Progenitor cell of endocrine pancreas (in vitro differentiated cells): ENCODE measurements at regions not wholly inside any gene's neighbourhood (a gene's known extent, or its start where the extent isn't known, plus 50 kb on each side); places are given as distances from the start of the nearest gene placed in this dataset.

ENCODE experiments used
- DNase-seq: peaks from one replicate; pipeline ENCODE4 v3.0.0; 2021; ENCODE audit warnings: low spot score; ENCODE audit not compliant: unreplicated experiment
- H3K27ac Mint-ChIP-seq: 2 replicates; pipeline ENCODE4 v1.8.0; 2021; ENCODE audit warnings: mild to moderate bottlenecking, moderate library complexity, mixed read lengths
- H3K27me3 Mint-ChIP-seq: 2 replicates; pipeline ENCODE4 v1.8.0; 2021; ENCODE audit warnings: mixed read lengths
- H3K36me3 Mint-ChIP-seq: 2 replicates; pipeline ENCODE4 v1.8.0; 2022; ENCODE audit warnings: mixed read lengths; ENCODE audit not compliant: insufficient read depth
- H3K4me1 Mint-ChIP-seq: 2 replicates; pipeline ENCODE4 v1.8.0; 2021; ENCODE audit warnings: low read depth, mixed read lengths
- H3K4me3 Mint-ChIP-seq: 2 replicates; pipeline ENCODE4 v1.8.0; 2021; ENCODE audit warnings: low read depth, mild to moderate bottlenecking, moderate library complexity, mixed read lengths
- H3K9me3 Mint-ChIP-seq: 2 replicates; pipeline ENCODE4 v1.8.0; 2021; ENCODE audit warnings: low read depth, mixed read lengths
- TF ChIP-seq, protein P1 (sequence below): fragments of 200-600 bp; sonication (generic); IDR thresholded peaks from one replicate; pipeline ENCODE4 v1.5.0; 2021; ENCODE audit warnings: antibody characterized with exemption, mild to moderate bottlenecking; ENCODE audit not compliant: unreplicated experiment

- no peak for DNase-seq
- no peak overlapping the region for H3K4me3 Mint-ChIP-seq
- H3K27ac Mint-ChIP-seq, result no peak overlapping the region
- H3K27me3 Mint-ChIP-seq, result peaks cover 4% of the 10 kb centered on the region
- H3K4me1 Mint-ChIP-seq, result no peaks in the 10 kb centered on the region
- peaks cover 16% of the 10 kb centered on the region for H3K9me3 Mint-ChIP-seq
- peaks cover 1% of the 10 kb centered on the region for H3K36me3 Mint-ChIP-seq
- TF ChIP-seq, protein P1, sequence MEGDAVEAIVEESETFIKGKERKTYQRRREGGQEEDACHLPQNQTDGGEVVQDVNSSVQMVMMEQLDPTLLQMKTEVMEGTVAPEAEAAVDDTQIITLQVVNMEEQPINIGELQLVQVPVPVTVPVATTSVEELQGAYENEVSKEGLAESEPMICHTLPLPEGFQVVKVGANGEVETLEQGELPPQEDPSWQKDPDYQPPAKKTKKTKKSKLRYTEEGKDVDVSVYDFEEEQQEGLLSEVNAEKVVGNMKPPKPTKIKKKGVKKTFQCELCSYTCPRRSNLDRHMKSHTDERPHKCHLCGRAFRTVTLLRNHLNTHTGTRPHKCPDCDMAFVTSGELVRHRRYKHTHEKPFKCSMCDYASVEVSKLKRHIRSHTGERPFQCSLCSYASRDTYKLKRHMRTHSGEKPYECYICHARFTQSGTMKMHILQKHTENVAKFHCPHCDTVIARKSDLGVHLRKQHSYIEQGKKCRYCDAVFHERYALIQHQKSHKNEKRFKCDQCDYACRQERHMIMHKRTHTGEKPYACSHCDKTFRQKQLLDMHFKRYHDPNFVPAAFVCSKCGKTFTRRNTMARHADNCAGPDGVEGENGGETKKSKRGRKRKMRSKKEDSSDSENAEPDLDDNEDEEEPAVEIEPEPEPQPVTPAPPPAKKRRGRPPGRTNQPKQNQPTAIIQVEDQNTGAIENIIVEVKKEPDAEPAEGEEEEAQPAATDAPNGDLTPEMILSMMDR, result no peak
Observed at GRCh38 chr15:26156051-26156450, 292.9 kb upstream of the ATP10A start.

GRCh38 chr15:26148156-26148860, 285.2 kb upstream of the ATP10A start:
- H3K4me3 Mint-ChIP-seq, result no peak overlapping the region
- TF ChIP-seq, protein P1, result no peak
- no peak for DNase-seq
- H3K9me3 Mint-ChIP-seq, result peaks cover 6% of the 10 kb centered on the region
- H3K27ac Mint-ChIP-seq, result no peak overlapping the region
- peaks cover 1% of the 10 kb centered on the region for H3K36me3 Mint-ChIP-seq
- H3K27me3 Mint-ChIP-seq, result peaks cover 6% of the 10 kb centered on the region
- no peaks in the 10 kb centered on the region for H3K4me1 Mint-ChIP-seq

DNA sequence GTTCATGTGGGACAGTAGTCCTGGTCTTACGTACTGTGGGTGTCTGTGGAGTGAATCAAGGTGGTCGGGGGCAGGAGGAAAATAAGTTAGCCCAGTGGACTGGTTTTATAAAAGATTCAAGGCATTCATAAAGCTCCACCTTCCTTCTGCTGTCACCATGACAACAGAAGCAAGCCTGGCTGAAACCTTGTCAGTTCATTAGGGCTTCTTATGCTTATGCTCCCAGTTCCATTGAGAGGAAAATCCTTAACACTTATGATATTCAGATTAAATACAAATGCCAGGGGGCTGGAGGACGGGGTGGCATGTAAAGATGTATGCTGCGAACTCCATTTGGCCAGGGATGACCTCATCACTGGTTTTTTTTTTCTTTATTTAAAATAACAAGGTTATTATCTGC, 283.1 kb upstream of the ATP10A start:
- TF ChIP-seq, protein P1, result no peak
- Mint-ChIP-seq H3K9me3 (no peaks in the 10 kb centered on the region), H3K4me1 (no peaks in the 10 kb centered on the region)

DNA sequence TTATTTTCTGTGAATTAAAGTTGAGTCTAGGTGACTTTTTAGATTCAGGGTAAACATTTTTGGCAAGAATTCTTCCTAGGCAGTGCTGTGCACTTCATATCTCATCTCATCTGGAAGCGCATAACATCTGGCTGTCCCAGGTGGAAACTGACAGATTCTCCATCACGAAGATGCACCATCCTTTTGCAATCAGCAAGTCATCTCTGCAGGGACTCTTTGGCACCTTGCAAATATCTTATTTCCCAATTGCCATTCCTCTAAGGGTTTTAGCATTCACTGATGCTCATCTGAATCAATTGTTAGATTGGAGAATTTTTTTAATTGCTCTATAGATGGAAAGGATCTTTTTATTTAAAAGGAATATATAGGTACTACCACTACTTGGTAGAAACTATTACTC, 282.7 kb upstream of the ATP10A start:
- Mint-ChIP-seq H3K27ac (no peak overlapping the region), H3K9me3 (no peaks in the 10 kb centered on the region)
- TF ChIP-seq, protein P1, result no peak

More for the DNA sequence above, 283.1 kb upstream of the ATP10A start:
- H3K36me3 Mint-ChIP-seq, result no peaks in the 10 kb centered on the region
- no peak overlapping the region for H3K4me3 Mint-ChIP-seq
- no peak overlapping the region for H3K27ac Mint-ChIP-seq
- peaks cover 6% of the 10 kb centered on the region for H3K27me3 Mint-ChIP-seq
- no peak for DNase-seq

GRCh38 chr15:26144836-26145235, 281.7 kb upstream of the ATP10A start:
- TF ChIP-seq, protein P1, result no peak
- Mint-ChIP-seq H3K27ac (no peak overlapping the region), H3K4me1 (no peaks in the 10 kb centered on the region), H3K36me3 (no peaks in the 10 kb centered on the region), H3K4me3 (no peak overlapping the region), H3K27me3 (peaks cover 6% of the 10 kb centered on the region), H3K9me3 (no peaks in the 10 kb centered on the region)
- DNase-seq, result no peak

More for the DNA sequence above, 282.7 kb upstream of the ATP10A start:
- no peak overlapping the region for H3K4me3 Mint-ChIP-seq
- no peak for DNase-seq
- no peaks in the 10 kb centered on the region for H3K36me3 Mint-ChIP-seq
- no peaks in the 10 kb centered on the region for H3K4me1 Mint-ChIP-seq
- peaks cover 6% of the 10 kb centered on the region for H3K27me3 Mint-ChIP-seq
